NT2/D1 (cell line): ENCODE measurements at regions not wholly inside any gene's neighbourhood (a gene's known extent, or its start where the extent isn't known, plus 50 kb on each side); places are given as distances from the start of the nearest gene placed in this dataset.

Experiments used
- DNase-seq: peaks from one replicate; pipeline ENCODE4 v3.0.0-alpha.2; 2011; ENCODE audit warnings: low read depth, low spot score
- H3K27me3 ChIP-seq: 2 replicates; pipeline ENCODE4 v1.6.0; 2011; ENCODE audit warnings: mild to moderate bottlenecking; ENCODE audit not compliant: insufficient read length, insufficient read depth
- H3K36me3 ChIP-seq: 2 replicates; pipeline ENCODE4 v1.6.1; 2011; ENCODE audit warnings: mild to moderate bottlenecking, low read length, mixed read lengths; ENCODE audit not compliant: insufficient read depth, insufficient read length
- H3K4me1 ChIP-seq: 2 replicates; pipeline ENCODE4 v1.5.1; 2011; ENCODE audit not compliant: insufficient read depth, insufficient read length
- H3K4me3 ChIP-seq: 2 replicates; pipeline ENCODE4 v1.5.1; 2011; ENCODE audit warnings: low read depth; ENCODE audit not compliant: insufficient read length
- H3K9ac ChIP-seq: 2 replicates; pipeline ENCODE4 v1.6.0; 2011; ENCODE audit warnings: low read depth; ENCODE audit not compliant: insufficient read length
- H3K9me3 ChIP-seq: 2 replicates; pipeline ENCODE4 v1.5.1; 2011; ENCODE audit warnings: mild to moderate bottlenecking, low read length; ENCODE audit not compliant: insufficient read depth
- SUZ12 ChIP-seq: IDR thresholded peaks from 2 replicates; pipeline ENCODE4 v1.6.1; 2011; ENCODE audit not compliant: insufficient read length, insufficient read depth; ENCODE audit errors: extremely low read depth
- YY1 ChIP-seq: IDR thresholded peaks from 2 replicates; pipeline ENCODE4 v1.6.1; 2011; ENCODE audit not compliant: insufficient read length, insufficient read depth
- ZNF274 ChIP-seq: IDR thresholded peaks from 2 replicates; pipeline ENCODE4 v1.6.1; 2011; ENCODE audit warnings: mild to moderate bottlenecking, low read depth, low read length

- no peaks in the 10 kb centered on the region for H3K9me3 ChIP-seq
- H3K27me3 ChIP-seq, result no peaks in the 10 kb centered on the region
- no peaks in the 10 kb centered on the region for H3K36me3 ChIP-seq
- H3K9ac ChIP-seq, result no peak overlapping the region
- H3K4me1 ChIP-seq, result no peaks in the 10 kb centered on the region
- DNase-seq, result no peak
- TF ChIP-seq ZNF274 (no peak), YY1 (no peak), SUZ12 (no peak)
- no peak overlapping the region for H3K4me3 ChIP-seq
Observed at GRCh38 chr13:78228940-78229339, 310.3 kb upstream of the EDNRB start.

DNA sequence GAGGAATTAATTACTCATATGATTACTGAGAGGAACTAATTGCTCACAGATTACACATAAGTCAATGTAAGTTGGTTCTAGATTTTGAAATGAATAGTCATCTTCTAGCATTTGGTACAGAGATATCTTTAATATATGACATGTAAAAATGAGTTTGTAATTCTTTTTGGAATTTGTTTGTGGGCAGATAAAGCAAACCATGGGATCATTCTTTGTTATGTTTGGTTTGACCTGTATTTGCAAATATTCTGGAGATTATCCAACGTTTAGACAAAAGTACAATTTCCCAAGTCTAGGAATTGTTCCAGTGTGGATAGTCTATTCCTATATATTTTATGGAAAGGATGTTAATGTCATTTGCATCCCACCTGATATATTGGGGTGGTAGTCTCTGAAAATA is 309.6 kb upstream of the EDNRB start:
- Histone ChIP-seq H3K4me3 (no peak overlapping the region), H3K9ac (no peak overlapping the region), H3K9me3 (no peaks in the 10 kb centered on the region), H3K27me3 (no peaks in the 10 kb centered on the region), H3K4me1 (no peaks in the 10 kb centered on the region), H3K36me3 (no peaks in the 10 kb centered on the region)
- TF ChIP-seq YY1, result no peak
- no peak for TF ChIP-seq SUZ12
- TF ChIP-seq ZNF274, result no peak
- DNase-seq, result no peak

GRCh38 chr13:78227709-78228108 is 309.1 kb upstream of the EDNRB start:
- no peak for DNase-seq
- H3K4me1 ChIP-seq, result no peaks in the 10 kb centered on the region
- TF ChIP-seq SUZ12, result no peak
- no peak for TF ChIP-seq YY1
- no peaks in the 10 kb centered on the region for H3K36me3 ChIP-seq
- no peak overlapping the region for H3K9ac ChIP-seq
- H3K9me3 ChIP-seq, result no peaks in the 10 kb centered on the region
- no peak overlapping the region for H3K4me3 ChIP-seq
- H3K27me3 ChIP-seq, result no peaks in the 10 kb centered on the region

DNA sequence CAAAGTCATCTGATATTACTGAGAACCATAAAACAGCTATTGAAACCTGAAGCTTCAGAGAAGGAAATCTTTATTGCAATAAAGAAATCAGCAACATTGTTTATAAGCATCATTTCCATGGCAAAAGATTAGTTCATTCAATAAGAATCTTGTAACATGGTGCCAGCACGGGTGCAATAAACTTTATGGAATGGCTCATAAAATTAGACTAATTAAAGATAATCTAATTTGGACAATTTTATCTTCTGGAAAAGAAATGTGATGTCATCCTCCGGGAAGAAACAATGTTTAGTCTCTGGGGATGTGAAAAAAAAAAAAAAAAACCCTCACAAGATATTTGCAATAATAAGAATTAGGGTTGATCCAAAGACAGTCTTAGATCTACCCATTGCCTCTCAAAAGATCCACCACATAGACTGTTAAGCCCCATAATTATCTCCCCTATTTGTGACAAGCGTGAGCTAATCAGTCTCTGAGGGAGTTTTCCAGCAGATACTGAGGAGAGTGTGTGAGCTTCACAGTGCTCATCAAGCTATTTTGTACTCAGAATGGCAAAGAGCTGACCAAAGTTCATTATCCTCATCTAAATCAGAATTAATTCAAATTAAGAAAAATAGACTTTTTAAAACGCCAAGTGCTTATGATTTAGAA is 297.0 kb upstream of the EDNRB start:
- Histone ChIP-seq H3K27me3 (no peaks in the 10 kb centered on the region), H3K4me1 (no peaks in the 10 kb centered on the region), H3K9me3 (no peaks in the 10 kb centered on the region), H3K36me3 (no peaks in the 10 kb centered on the region), H3K9ac (no peak overlapping the region), H3K4me3 (no peak overlapping the region)
- no peak for DNase-seq
- TF ChIP-seq SUZ12, result no peak
- no peak for TF ChIP-seq YY1
- no peak for TF ChIP-seq ZNF274

DNA sequence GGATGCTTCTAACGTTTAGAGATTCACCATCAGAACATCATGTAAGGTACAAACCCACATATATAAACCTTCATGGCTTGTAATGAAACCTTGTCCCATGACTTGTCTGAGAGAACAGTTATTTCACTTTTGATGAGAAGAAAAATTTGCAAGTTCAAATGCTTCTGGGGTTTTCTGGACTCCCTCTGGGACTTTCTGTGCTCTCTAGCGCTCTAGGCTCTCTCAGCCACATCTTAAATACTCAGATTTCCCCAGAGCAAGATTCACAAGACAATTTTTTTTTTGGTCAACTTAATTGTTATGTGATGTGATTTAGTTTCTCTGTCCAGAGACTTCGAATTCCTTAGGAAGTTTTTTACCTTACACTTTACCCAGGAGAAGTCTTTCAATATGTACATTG is 282.8 kb upstream of the EDNRB start:
- Histone ChIP-seq H3K4me1 (no peaks in the 10 kb centered on the region), H3K4me3 (no peak overlapping the region), H3K36me3 (no peaks in the 10 kb centered on the region), H3K27me3 (no peaks in the 10 kb centered on the region), H3K9ac (no peak overlapping the region), H3K9me3 (no peaks in the 10 kb centered on the region)
- DNase-seq, result no peak
- TF ChIP-seq ZNF274 (no peak), SUZ12 (no peak), YY1 (no peak)

GRCh38 chr13:78198821-78199220 is 280.2 kb upstream of the EDNRB start:
- H3K4me3 ChIP-seq, result no peak overlapping the region
- no peaks in the 10 kb centered on the region for H3K4me1 ChIP-seq
- TF ChIP-seq ZNF274, result no peak
- TF ChIP-seq SUZ12, result no peak
- TF ChIP-seq YY1, result no peak
- no peak overlapping the region for H3K9ac ChIP-seq
- no peak for DNase-seq
- no peaks in the 10 kb centered on the region for H3K27me3 ChIP-seq
- no peaks in the 10 kb centered on the region for H3K36me3 ChIP-seq
- H3K9me3 ChIP-seq, result no peaks in the 10 kb centered on the region

DNA sequence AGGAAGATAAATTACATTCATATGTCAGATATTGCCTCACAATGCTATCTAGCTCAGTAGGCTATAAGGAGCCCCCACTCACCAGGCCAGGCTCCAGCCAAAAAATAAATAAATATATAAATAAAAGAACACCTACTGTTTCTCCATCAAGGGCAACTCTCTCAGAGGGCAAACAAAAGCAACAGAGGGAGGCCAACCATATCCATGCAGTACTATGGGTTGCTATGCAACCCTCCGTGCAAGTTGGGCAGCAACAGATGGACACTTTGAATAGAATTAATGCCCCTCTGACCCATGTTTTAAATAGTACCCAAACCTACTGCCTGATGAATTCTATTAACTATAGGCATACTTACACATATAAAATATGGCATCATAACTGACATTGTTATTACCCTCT is 279.8 kb upstream of the EDNRB start:
- Histone ChIP-seq H3K9ac (no peak overlapping the region), H3K36me3 (no peaks in the 10 kb centered on the region), H3K4me1 (no peaks in the 10 kb centered on the region), H3K27me3 (no peaks in the 10 kb centered on the region), H3K9me3 (no peaks in the 10 kb centered on the region), H3K4me3 (no peak overlapping the region)
- DNase-seq, result no peak
- TF ChIP-seq YY1, result no peak
- no peak for TF ChIP-seq SUZ12
- TF ChIP-seq ZNF274, result no peak

- Histone ChIP-seq H3K9me3 (no peaks in the 10 kb centered on the region), H3K4me1 (no peaks in the 10 kb centered on the region), H3K4me3 (no peak overlapping the region), H3K9ac (no peak overlapping the region), H3K36me3 (no peaks in the 10 kb centered on the region), H3K27me3 (no peaks in the 10 kb centered on the region)
- TF ChIP-seq SUZ12 (no peak), YY1 (no peak), ZNF274 (no peak)
- DNase-seq, result no peak
Observed at GRCh38 chr13:78197231-78197630, 278.6 kb upstream of the EDNRB start.
